ENCODE measurements at regions not wholly inside any gene's neighbourhood (a gene's known extent, or its start where the extent isn't known, plus 50 kb on each side); places are given as distances from the start of the nearest gene placed in this dataset.

GRCh38 chr12:107225635-107226034 is 132.3 kb upstream of the CRY1 start:
- Histone ChIP-seq H3K27me3 (no peaks in the 10 kb centered on the region), H3K9me3 (no peaks in the 10 kb centered on the region), H3K36me3 (no peaks in the 10 kb centered on the region), H3K9ac (ENCODE audit: low read depth in 2 of 2, low read length in 2 of 2) (no peak overlapping the region), H3K4me1 (no peaks in the 10 kb centered on the region), H3K4me3 (no peak overlapping the region), H3K27ac (no peak overlapping the region)
- no peak for DNase-seq
- intact Hi-C loops (cut with DNase I) = no loop called here
- TF ChIP-seq, protein P1, sequence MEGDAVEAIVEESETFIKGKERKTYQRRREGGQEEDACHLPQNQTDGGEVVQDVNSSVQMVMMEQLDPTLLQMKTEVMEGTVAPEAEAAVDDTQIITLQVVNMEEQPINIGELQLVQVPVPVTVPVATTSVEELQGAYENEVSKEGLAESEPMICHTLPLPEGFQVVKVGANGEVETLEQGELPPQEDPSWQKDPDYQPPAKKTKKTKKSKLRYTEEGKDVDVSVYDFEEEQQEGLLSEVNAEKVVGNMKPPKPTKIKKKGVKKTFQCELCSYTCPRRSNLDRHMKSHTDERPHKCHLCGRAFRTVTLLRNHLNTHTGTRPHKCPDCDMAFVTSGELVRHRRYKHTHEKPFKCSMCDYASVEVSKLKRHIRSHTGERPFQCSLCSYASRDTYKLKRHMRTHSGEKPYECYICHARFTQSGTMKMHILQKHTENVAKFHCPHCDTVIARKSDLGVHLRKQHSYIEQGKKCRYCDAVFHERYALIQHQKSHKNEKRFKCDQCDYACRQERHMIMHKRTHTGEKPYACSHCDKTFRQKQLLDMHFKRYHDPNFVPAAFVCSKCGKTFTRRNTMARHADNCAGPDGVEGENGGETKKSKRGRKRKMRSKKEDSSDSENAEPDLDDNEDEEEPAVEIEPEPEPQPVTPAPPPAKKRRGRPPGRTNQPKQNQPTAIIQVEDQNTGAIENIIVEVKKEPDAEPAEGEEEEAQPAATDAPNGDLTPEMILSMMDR (IDR thresholded peaks at IDR 0.05) = no peak

DNA sequence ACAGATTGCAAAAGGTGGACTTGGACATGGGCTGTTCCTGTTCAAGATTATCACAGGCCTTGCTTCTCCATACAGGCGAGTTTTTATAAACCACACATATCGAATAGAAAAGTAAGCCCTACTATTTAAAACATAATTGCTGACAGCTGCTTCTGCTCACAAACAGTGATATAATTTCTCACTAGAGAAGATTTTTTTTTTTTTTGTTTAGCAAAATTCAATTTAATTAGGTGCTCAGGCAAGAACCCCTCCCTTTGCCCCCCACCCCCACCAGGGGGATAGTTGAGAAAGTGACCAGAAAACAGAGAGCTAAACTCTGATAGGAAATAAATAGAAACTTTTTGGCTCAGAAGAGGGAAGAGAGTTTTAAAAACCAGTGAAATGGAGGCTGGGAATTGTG is 132.8 kb upstream of the CRY1 start:
- H3K9ac ChIP-seq (ENCODE audit: low read depth in 2 of 2, low read length in 2 of 2) = no peak overlapping the region
- TF ChIP-seq, protein P1 (IDR thresholded peaks at IDR 0.05) = no peak
- no peaks in the 10 kb centered on the region for H3K4me1 ChIP-seq
- DNase-seq = no peak
- no peak overlapping the region for H3K4me3 ChIP-seq
- H3K36me3 ChIP-seq = no peaks in the 10 kb centered on the region
- H3K27me3 ChIP-seq = no peaks in the 10 kb centered on the region
- H3K27ac ChIP-seq = no peak overlapping the region
- intact Hi-C loops (cut with DNase I) = no loop called here
- H3K9me3 ChIP-seq = no peaks in the 10 kb centered on the region

DNA sequence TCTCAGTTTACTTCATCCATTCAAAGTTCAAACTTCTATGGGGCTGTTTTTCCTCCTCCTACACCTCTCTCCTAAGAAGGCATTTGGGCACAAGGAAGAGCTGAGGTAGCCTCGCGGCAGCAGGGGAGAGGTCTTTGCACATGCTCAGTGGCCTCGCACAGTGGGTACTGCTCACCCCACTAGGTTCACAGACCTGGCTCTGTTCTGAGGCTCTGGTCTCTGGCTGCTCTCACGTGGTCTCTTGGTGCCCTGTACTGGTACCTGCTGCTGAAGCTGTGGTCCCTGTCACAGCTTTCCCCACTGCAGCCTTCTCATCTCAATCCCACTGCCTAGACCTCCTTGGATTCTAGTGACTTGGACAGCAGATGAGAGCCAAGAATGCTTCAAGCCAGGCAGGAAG is 134.7 kb upstream of the CRY1 start:
- Histone ChIP-seq H3K9me3 (no peaks in the 10 kb centered on the region), H3K36me3 (no peaks in the 10 kb centered on the region), H3K27me3 (no peaks in the 10 kb centered on the region), H3K9ac (ENCODE audit: low read depth in 2 of 2, low read length in 2 of 2) (no peak overlapping the region), H3K4me3 (no peak overlapping the region), H3K4me1 (no peaks in the 10 kb centered on the region), H3K27ac (no peak overlapping the region)
- intact Hi-C loops (cut with DNase I) = no loop called here
- no peak for DNase-seq
- TF ChIP-seq, protein P1 (IDR thresholded peaks at IDR 0.05) = no peak

DNA sequence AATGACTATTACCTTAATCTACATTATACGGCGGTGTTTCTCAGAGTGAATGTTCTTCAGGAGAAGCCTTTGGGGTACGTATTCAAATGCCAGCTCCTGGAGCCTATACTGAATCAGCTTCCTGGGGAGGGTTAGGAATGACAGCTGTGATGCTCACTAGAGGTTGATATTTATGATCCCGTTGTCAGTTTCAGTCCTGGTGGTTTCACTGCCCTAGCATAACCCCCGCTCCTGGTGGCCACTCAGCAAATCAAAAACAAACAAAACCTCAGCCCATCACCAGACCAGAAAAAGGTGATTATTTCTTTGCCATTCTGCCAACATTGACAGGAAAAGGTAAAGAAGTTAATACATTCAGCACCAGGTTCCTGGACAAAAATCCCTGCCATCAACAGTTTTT is 136.5 kb upstream of the CRY1 start:
- Histone ChIP-seq H3K9ac (ENCODE audit: low read depth in 2 of 2, low read length in 2 of 2) (no peak overlapping the region), H3K4me3 (no peak overlapping the region), H3K27ac (no peak overlapping the region), H3K4me1 (no peaks in the 10 kb centered on the region), H3K27me3 (no peaks in the 10 kb centered on the region), H3K9me3 (no peaks in the 10 kb centered on the region), H3K36me3 (no peaks in the 10 kb centered on the region)
- DNase-seq = no peak
- TF ChIP-seq, protein P1 (IDR thresholded peaks at IDR 0.05) = no peak
- intact Hi-C loops (cut with DNase I) = no loop called here

- H3K4me3 ChIP-seq = no peak overlapping the region
- no peaks in the 10 kb centered on the region for H3K4me1 ChIP-seq
- no peaks in the 10 kb centered on the region for H3K27me3 ChIP-seq
- H3K36me3 ChIP-seq = no peaks in the 10 kb centered on the region
- TF ChIP-seq, protein P1 (IDR thresholded peaks at IDR 0.05) = no peak
- no peak overlapping the region for H3K27ac ChIP-seq
- intact Hi-C loops (cut with DNase I) = no loop called here
- no peak for DNase-seq
- no peaks in the 10 kb centered on the region for H3K9me3 ChIP-seq
- no peak overlapping the region for H3K9ac ChIP-seq (ENCODE audit: low read depth in 2 of 2, low read length in 2 of 2)
Measured at GRCh38 chr12:107231303-107231702, 138.0 kb upstream of the CRY1 start.

DNA sequence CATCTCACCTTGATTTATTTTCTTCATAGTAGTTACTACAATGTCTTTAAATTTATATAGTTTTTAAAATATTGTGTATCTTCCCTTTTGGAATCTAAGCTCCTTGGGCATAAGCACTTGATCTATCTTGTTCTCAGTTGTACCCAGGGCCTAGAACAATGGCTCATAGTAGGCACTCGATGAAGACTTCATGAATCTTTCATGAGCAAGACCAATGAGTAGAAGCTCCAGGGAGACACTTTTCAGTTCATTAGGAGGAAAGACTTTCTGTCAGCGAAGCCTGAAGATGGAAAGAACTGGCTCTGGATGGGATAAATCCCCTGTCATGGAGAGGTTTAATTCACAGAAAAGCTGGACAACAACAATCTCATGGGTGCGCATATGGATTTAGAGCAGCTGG is 140.2 kb upstream of the CRY1 start:
- TF ChIP-seq, protein P1 (IDR thresholded peaks at IDR 0.05) = no peak
- Histone ChIP-seq H3K9ac (ENCODE audit: low read depth in 2 of 2, low read length in 2 of 2) (no peak overlapping the region), H3K9me3 (no peaks in the 10 kb centered on the region), H3K27ac (no peak overlapping the region), H3K27me3 (no peaks in the 10 kb centered on the region), H3K36me3 (no peaks in the 10 kb centered on the region), H3K4me1 (no peaks in the 10 kb centered on the region), H3K4me3 (no peak overlapping the region)
- DNase-seq = no peak
- intact Hi-C loops (cut with DNase I) = no loop called here
